ENCODE measurements at regions not wholly inside any gene's neighbourhood (a gene's known extent, or its start where the extent isn't known, plus 50 kb on each side); places are given as distances from the start of the nearest gene placed in this dataset.

GRCh38 chr22:48843640-48844039 lies 984.0 kb downstream of the BRD1 start:
- no peaks in the 10 kb centered on the region for H4K20me1 ChIP-seq (ENCODE audit: low read depth, low read length)
- H3K9me3 ChIP-seq (ENCODE audit: insufficient read depth, low read length), result no peaks in the 10 kb centered on the region
- H2AFZ ChIP-seq (ENCODE audit: low read depth, low read length, severe bottlenecking), result no peak overlapping the region
- no peak overlapping the region for H3K9ac ChIP-seq (ENCODE audit: low read length)
- H3K27ac ChIP-seq (ENCODE audit: low read depth, low read length), result no peak overlapping the region
- no peak overlapping the region for H3K4me3 ChIP-seq (ENCODE audit: insufficient read depth, low read length, poor library complexity, severe bottlenecking)
- H3K79me2 ChIP-seq (ENCODE audit: insufficient read depth, low read length), result no peaks in the 10 kb centered on the region
- no peaks in the 10 kb centered on the region for H3K36me3 ChIP-seq (ENCODE audit: low read length)
- no peak overlapping the region for H3K4me2 ChIP-seq (ENCODE audit: low read depth, low read length, poor library complexity, severe bottlenecking)
- no peaks in the 10 kb centered on the region for H3K27me3 ChIP-seq (ENCODE audit: low read length)
- no peak for TF ChIP-seq CTCF (IDR thresholded peaks at IDR 0.05; ENCODE audit: insufficient read depth, low read length, poor library complexity, severe bottlenecking)
- TF ChIP-seq EZH2phosphoT487 (conservative IDR thresholded peaks at IDR 0.05; ENCODE audit: low read length), result no peak
- no peaks in the 10 kb centered on the region for H3F3A ChIP-seq (ENCODE audit: insufficient read depth)
- no peaks in the 10 kb centered on the region for H3K9me2 ChIP-seq (replicated peaks; ENCODE audit: insufficient read depth, low read length)

GRCh38 chr22:48842976-48843375 lies 984.7 kb downstream of the BRD1 start:
- H3K4me2 ChIP-seq (ENCODE audit: low read depth, low read length, poor library complexity, severe bottlenecking), result no peak overlapping the region
- H4K20me1 ChIP-seq (ENCODE audit: low read depth, low read length), result no peaks in the 10 kb centered on the region
- H3K9ac ChIP-seq (ENCODE audit: low read length), result no peak overlapping the region
- no peak overlapping the region for H2AFZ ChIP-seq (ENCODE audit: low read depth, low read length, severe bottlenecking)
- H3K4me3 ChIP-seq (ENCODE audit: insufficient read depth, low read length, poor library complexity, severe bottlenecking), result no peak overlapping the region
- H3K9me3 ChIP-seq (ENCODE audit: insufficient read depth, low read length), result no peaks in the 10 kb centered on the region
- no peaks in the 10 kb centered on the region for H3K79me2 ChIP-seq (ENCODE audit: insufficient read depth, low read length)
- no peaks in the 10 kb centered on the region for H3F3A ChIP-seq (ENCODE audit: insufficient read depth)
- no peaks in the 10 kb centered on the region for H3K36me3 ChIP-seq (ENCODE audit: low read length)
- no peaks in the 10 kb centered on the region for H3K9me2 ChIP-seq (replicated peaks; ENCODE audit: insufficient read depth, low read length)
- H3K27me3 ChIP-seq (ENCODE audit: low read length), result no peaks in the 10 kb centered on the region
- H3K27ac ChIP-seq (ENCODE audit: low read depth, low read length), result no peak overlapping the region
- TF ChIP-seq EZH2phosphoT487 (conservative IDR thresholded peaks at IDR 0.05; ENCODE audit: low read length) (no peak), CTCF (IDR thresholded peaks at IDR 0.05; ENCODE audit: insufficient read depth, low read length, poor library complexity, severe bottlenecking) (no peak)

GRCh38 chr22:48842583-48842945 lies 985.1 kb downstream of the BRD1 start:
- H3K27me3 ChIP-seq (ENCODE audit: low read length), result no peaks in the 10 kb centered on the region
- H4K20me1 ChIP-seq (ENCODE audit: low read depth, low read length), result no peaks in the 10 kb centered on the region
- H3K36me3 ChIP-seq (ENCODE audit: low read length), result no peaks in the 10 kb centered on the region

More at GRCh38 chr22:48842583-48842945, 985.1 kb downstream of the BRD1 start:
- no peaks in the 10 kb centered on the region for H3K79me2 ChIP-seq (ENCODE audit: insufficient read depth, low read length)
- no peak overlapping the region for H3K9ac ChIP-seq (ENCODE audit: low read length)
- H3K9me2 ChIP-seq (replicated peaks; ENCODE audit: insufficient read depth, low read length), result no peaks in the 10 kb centered on the region
- H3K4me2 ChIP-seq (ENCODE audit: low read depth, low read length, poor library complexity, severe bottlenecking), result no peak overlapping the region
- H2AFZ ChIP-seq (ENCODE audit: low read depth, low read length, severe bottlenecking), result no peak overlapping the region
- no peak overlapping the region for H3K27ac ChIP-seq (ENCODE audit: low read depth, low read length)
- TF ChIP-seq EZH2phosphoT487 (conservative IDR thresholded peaks at IDR 0.05; ENCODE audit: low read length) (no peak), CTCF (IDR thresholded peaks at IDR 0.05; ENCODE audit: insufficient read depth, low read length, poor library complexity, severe bottlenecking) (no peak)
- H3K4me3 ChIP-seq (ENCODE audit: insufficient read depth, low read length, poor library complexity, severe bottlenecking), result no peak overlapping the region
- H3K9me3 ChIP-seq (ENCODE audit: insufficient read depth, low read length), result no peaks in the 10 kb centered on the region
- H3F3A ChIP-seq (ENCODE audit: insufficient read depth), result no peaks in the 10 kb centered on the region
